ENCODE measurements at regions not wholly inside any gene's neighbourhood (a gene's known extent, or its start where the extent isn't known, plus 50 kb on each side); places are given as distances from the start of the nearest gene placed in this dataset.

DNA sequence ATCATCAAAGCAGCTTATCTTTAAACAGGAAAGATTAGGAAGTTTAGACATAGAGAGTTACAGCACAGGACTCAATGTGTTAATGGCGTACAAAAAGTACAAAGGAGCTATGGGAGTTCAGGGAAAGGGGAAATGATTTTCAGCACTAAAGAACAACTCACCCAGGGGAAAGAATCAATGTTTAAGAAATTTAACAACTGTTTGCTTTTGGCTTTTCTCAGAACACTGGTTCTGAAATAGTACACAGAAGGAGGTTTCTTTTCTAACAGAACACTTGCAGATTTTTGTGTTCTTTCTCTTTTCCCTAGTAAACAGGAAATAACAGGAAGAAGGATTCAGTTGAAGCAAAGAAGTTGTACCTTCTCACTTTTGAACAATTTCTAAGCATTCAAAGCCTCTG lies 71.3 kb upstream of the GHR start:
- no peak for DNase-seq (ENCODE audit: low read depth)

DNA sequence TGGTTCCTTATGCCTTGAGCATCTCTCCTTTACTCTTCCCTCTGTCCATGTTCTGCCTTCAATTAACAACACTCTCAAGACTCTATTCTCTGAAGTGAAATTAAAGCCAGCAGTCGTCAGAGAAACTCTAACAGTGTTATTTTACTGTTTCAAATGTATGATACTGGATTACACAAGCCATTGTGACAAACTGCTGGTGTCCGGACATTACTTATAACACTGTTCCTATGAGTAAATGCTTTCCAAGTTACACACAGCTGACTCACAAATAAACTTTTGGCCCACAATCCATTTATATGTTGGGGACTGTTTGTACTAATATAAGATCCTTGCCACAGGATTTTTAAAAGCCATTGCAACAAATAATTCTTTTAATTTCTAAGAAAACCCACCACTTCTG lies 63.2 kb upstream of the GHR start:
- DNase-seq (ENCODE audit: low read depth) = no peak

DNA sequence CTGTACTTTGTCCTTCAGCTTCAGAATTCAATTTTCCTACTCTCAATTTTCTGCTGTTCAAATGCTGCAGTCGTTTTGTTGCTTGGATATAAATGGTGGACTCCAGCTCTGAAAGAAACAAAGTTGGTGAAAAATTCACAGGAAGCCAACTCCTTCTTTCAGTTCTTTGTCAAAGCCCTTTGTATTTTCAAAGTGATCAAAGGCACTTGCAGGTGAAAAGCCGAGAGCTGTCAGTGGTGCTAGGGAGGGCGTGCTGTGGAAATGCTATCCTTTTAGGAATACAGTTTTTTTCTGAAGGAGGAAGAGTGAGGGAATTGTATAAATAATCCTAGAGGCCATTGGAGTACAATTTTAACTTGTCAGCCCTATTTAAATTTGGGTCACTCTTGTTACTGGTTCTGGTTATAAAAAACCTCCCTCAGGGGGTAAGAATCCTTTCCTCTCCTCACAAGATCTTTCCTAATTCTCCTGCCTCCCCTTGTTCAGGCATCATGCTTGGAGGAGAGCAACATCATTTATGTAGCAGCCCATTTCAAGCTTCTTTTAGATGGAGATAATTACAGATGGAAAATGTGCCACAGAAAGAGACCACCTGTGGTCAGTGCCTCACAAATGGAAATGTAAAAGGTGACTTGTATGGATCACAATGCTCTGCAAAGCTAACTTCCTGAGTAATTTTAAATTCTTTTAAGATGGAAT lies 62.5 kb upstream of the GHR start:
- DNase-seq (ENCODE audit: low read depth) = no peak

DNA sequence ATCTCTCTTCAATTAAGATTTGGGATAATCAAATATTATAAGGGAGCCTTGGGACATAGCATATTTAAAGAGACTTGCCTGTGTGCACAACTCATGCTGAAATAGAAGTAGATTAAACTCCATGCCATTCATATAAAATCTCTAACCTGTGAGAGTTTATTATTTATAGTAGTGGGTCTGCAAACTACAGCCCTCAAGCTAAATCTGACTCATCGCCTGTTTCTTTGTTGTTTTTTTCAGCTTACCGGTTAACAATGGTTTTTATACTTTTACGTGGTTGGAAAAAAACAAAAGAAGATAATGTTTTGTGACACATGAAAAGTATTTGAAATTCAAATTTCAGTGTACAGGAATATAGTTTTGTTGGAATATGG lies 61.9 kb upstream of the GHR start:
- DNase-seq (ENCODE audit: low read depth) = no peak

DNA sequence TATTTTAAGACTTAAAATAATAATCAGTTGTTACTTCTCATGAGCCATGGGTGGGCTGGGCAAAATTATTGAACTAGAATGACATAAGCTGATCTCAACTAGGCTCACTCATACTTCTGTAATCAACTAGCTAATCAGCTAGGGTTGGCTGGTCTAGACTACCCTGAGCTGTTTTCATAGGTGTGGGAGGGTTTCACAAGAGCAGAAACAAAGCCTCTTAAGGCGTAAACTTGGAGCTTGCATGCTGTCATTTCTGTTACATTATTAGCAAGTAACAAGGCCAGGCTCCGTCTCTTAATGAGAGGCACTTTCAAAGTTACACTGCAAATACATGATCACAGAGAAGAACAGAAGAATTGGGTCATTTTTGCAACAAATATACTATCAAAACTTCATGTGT lies 57.2 kb upstream of the GHR start:
- DNase-seq (ENCODE audit: low read depth) = no peak

Data from HS-27A (cell line).